NCI-H128 (cell line): ENCODE measurements at regions not wholly inside any gene's neighbourhood (a gene's known extent, or its start where the extent isn't known, plus 50 kb on each side); places are given as distances from the start of the nearest gene placed in this dataset.
"Not testable (repeated sequence)": the region's sequence is repeated elsewhere in the genome, so short reads cannot be mapped to it uniquely, and the experiment has no call there.

Experiments
- DNase-seq: peaks from one replicate; lab custom pipeline; 2025; ENCODE audit not compliant: unreplicated experiment; lab: John Stamatoyannopoulos, UW

GRCh38 chr14:101301011-101301410, 260.3 kb upstream of the DIO3 start:
- DNase-seq: no peak

DNA sequence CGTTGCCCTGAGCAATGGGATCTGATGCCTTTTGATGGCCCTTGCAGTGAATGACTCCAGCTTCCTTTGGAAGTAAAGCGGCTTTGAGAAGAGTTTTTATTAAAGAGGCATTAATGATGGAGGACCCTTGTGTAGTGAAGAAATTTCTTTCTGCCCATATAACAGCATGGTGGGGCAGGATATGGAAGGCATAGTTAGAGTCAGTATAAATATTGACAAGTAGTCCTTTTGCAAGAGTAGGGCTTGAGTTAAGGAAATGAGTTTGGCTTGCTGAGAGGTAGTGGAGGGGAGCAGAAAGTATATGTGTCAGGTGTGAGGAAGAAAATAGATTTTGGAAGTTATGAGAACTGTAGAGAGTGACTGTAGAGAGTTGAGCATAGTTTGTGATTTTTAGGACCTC, 254.1 kb upstream of the DIO3 start:
- not testable (repeated sequence) for DNase-seq

DNA sequence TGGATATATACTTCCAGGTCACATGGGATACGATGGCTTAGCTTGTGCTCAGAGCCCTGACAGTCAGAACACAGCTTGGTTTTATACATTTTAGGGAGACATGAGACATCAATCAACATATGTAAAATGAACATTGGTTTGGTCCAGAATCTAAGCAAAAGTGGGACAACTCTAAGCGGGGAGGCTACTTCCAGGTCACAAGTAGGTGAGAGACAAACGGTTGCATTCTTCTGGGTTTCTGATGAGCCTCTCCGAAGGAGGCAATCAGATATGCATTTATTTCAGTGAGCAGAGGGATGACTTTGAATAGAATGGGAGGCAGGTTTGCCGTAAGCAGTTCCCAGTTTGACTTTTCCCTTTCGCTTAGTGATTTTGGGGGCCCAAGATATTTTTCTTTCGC, 250.1 kb upstream of the DIO3 start:
- DNase-seq: not testable (repeated sequence)

DNA sequence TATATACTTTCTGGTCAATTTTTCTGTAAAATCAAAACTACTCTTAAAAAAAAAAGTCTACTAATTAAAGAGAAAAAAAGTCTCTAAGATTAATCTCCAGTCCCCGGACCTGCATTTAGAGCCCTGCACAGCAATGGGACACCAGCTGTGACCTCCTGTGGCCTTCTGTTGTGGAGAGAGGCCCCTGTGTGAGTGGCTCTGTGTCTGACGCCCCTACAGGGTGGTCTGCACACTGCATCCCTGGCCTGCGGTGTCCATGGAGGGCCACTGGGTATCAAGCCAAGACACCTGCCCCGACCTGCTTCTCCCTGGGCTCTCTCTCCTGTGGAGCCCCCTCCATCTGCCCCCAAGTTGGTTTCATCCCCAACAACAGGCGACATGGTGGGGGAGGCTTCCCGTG, 248.0 kb upstream of the DIO3 start:
- no peak for DNase-seq

DNA sequence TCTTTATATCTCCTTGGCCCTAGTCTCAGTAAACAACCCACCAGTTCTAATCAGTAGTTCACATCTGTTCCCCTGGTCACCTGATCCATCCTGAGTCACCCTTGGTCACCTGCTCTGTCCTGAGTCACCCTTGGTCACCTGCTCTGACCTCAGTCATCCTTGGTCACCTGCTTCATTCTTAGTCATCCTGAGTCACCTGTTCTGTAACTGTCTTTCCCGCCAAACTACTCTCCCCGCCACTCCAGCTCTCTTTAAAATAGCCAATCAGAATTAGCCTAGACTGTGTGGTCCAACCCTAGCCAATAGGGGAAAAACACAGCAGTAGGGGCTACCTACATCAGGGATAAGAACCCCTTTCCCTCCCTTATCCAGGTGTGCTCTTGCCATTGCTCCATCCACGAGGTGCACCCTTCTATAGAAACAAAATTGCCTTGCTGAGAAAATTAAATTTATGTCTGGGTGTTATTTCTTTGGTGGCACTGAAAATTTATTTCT, 245.4 kb upstream of the DIO3 start:
- no peak for DNase-seq

DNA sequence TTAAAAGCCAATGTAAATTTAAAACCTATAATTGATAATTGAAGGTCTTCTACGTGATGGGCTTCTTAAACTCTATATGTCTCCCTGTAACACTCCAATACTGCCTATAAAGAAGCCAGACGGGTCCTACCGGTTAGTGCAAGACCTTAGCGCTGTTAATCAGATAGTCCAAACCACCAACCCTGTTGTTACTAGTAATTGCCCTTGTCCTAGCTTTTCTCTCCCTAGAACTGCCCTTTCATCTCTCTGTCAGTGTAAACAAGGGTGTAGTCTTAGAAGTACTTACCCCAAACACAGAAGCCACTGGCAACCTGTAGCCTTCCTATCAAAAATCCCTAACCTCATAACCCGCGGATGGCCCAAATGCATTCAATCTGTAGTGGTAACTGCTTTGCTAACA, 243.0 kb upstream of the DIO3 start:
- DNase-seq: no peak

GRCh38 chr14:101320396-101320795, 240.9 kb upstream of the DIO3 start:
- no peak for DNase-seq

DNA sequence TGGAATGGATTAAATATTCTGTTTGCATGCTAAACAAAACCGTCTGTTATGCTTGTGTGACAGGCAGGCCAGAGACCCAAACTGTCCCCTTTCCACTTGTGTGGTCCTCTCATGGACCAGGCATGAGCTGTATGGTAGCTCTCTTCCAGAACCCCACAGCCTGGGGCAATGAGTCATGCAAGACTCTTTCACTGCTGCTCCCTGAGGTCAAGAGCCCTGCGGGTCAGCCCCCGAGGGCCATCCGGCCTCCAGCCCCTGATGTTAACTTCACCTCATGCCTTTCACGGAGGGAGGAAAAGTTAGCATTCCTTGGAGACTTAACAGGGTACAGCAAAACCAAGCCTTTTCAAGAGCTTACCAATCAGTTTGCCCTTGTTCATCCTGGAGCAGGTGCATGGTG, 239.1 kb upstream of the DIO3 start:
- no peak for DNase-seq

DNA sequence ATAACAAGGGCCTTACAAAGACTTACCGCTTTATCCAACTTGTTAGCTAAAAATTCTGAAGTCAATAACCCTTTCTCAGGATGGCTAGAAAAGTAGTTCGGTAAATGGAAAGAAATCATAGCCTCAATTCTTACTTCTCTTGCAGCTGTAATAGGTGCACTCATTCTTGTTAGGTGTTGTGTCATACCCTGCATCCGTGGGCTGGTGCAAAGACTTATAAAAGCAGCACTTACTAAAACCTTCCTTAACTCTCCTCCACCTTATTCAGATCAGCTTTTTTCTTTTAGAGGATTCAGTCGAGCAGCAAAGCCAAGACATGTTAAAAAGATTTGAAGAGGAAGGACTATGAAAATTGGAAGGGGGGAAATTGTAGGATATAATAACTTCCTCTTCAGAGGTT, 238.2 kb upstream of the DIO3 start:
- no peak for DNase-seq

GRCh38 chr14:101323614-101324235, 237.6 kb upstream of the DIO3 start:
- DNase-seq: not testable (repeated sequence)

DNA sequence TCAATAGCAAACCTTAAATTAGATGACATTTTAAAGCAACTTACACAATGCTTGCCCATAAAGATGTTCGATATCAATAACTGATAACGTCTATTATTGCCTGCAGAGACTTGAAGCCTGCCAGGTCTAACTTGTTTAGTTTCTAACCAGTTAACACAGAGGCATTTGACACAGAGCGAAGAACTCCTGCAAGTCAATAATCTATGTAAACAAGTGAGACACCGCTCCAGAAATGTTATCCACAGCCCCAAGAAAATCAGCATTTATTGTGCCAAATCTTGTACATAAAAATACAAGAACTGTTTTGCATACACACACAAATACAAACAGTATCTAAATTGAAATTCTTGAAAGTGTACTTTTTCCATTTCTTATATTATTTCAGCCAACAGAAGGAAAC, 236.0 kb upstream of the DIO3 start:
- no peak for DNase-seq

- DNase-seq: no peak
These were observed 232.8 kb upstream of the DIO3 start for GRCh38 chr14:101328412-101329028.

- DNase-seq: no peak
These were observed 230.7 kb upstream of the DIO3 start for GRCh38 chr14:101330416-101331140.

- no peak for DNase-seq
These were observed 230.2 kb upstream of the DIO3 start for GRCh38 chr14:101331141-101331525.

DNA sequence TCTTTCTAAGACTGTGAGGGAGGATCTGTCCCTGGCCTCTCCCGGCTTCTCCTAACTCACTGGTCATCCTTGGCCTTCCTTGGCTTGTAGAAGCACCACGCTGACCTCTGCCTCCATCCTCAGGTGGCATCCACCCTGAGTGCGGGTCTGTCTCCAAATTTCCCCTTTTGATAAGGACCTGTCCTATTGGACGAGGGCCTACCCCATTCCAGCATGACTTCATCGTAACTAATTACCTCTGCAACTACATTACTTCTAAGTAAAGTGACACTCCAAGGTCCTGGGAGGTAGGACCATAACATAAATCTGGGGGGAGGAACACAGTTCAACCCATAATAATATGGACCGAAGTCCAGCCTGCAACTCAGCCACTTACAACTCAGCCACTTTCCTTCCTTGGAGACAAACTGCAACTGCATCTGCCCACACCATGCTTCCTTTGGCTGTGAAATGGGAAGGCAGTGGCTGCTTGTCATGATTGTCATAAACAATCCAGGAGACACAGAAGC, 229.6 kb upstream of the DIO3 start:
- no peak for DNase-seq

DNA sequence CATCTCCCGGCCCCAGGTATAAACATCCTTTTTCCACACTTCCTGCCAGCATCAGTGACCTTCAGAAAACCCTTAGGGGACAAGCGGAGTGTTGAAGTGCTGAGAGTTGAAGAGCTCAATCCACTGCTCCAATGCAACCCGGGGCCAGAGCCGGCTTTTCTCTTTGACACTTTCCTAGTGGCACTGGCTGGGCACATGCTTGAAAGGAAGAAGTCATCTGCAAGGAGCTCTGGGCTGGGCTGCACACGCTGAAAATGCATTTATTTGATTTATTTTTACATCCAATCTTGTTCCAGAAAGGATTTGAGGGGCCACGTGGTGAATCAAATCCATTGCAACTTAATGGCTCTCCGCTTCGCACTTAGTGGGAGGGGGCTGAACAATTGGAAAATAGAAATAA, 229.0 kb upstream of the DIO3 start:
- DNase-seq: no peak

GRCh38 chr14:101333335-101334280, 227.7 kb upstream of the DIO3 start:
- DNase-seq: no peak

DNA sequence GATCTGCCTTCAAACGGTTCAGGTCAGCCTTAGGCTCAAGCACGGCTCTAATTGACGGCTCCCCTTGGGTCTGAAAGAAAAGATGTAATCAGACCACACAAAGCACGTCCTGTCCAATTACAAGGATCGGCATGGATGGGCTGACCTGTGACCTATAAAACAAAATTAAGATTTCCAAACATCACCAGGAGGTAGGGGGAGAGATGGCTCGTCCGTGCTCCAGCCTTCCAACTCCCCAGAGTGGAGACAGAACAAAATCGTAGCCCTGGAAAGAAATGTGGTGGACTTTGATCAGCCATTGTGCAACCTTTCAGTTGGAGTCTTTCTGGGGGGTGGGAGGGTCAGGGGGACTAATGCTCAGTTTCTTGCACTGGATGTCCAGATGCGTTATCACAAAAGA, 226.6 kb upstream of the DIO3 start:
- no peak for DNase-seq

- no peak for DNase-seq
These were observed 226.1 kb upstream of the DIO3 start for GRCh38 chr14:101335061-101335661.

GRCh38 chr14:101336183-101336582, 225.1 kb upstream of the DIO3 start:
- no peak for DNase-seq

- DNase-seq: no peak
These were observed 224.2 kb upstream of the DIO3 start for GRCh38 chr14:101337053-101337452.
